ENCODE measurements at regions not wholly inside any gene's neighbourhood (a gene's known extent, or its start where the extent isn't known, plus 50 kb on each side); places are given as distances from the start of the nearest gene placed in this dataset.

GRCh38 chr3:56862352-56863062 lies 60.8 kb upstream of the ARHGEF3 start:
- no peak for DNase-seq

- DNase-seq = no peak
These were observed 59.8 kb upstream of the ARHGEF3 start for GRCh38 chr3:56861511-56861910.

DNA sequence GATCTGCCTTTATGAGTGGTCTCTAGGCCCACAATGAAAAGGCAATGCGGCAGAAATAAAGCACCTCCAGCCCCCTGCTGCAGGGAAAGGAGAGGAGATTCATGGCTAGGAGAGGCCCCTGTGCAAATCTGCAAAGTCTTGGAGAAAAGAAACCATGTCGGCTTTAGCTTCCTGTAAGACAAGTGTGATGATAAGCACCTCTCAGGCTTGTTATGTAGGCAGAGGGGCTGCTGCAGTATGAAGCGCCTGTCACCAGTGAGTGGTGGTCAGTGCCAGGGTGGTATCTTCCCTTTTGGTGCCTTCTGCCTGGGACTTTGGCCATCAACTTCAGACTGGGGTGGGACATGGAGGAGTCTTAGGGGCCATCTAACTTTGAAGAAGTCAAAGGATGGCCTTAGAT lies 59.2 kb upstream of the ARHGEF3 start:
- no peak for DNase-seq

- DNase-seq = no peak
These were observed 58.6 kb upstream of the ARHGEF3 start for GRCh38 chr3:56860351-56860750.

DNA sequence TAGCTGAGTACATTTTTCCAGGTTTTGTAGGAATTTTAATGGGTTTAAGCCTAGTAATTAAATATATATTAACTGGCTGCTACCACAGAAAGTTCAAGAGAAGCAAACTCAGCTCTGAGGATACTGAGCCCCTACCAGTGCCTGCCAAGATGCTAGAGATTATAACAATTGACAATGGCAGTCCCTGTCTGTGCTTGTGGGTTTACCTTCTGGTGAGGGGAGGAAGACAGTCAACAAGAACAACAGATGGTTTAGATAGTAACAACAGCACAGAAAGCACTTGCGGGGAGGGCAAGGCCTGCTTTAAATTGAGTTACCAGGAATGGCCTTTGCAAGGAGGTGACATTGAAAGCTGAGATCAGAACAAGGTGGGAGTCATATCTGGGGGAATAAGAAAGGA lies 56.6 kb upstream of the ARHGEF3 start:
- no peak for DNase-seq

DNA sequence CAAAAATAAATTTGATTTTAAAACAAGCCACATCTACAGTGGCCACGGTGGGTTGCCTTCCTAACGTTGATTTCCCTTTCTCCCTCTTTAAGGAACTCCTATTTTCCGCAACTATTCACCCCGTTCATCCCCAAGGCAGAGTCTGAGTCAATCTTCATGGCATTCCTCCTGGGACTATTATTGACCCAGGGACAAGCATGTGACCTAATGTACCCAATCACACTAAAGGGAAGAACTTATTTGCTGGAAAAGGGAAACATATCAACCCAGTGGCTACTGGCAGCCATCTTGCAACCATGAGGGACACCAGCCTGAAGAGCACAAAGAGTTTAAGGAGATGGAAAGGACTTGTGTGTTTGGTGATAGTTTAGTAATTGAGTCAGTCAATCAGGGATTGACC lies 55.4 kb upstream of the ARHGEF3 start:
- no peak for DNase-seq

GRCh38 chr3:56856752-56857151 lies 55.0 kb upstream of the ARHGEF3 start:
- DNase-seq = no peak

DNA sequence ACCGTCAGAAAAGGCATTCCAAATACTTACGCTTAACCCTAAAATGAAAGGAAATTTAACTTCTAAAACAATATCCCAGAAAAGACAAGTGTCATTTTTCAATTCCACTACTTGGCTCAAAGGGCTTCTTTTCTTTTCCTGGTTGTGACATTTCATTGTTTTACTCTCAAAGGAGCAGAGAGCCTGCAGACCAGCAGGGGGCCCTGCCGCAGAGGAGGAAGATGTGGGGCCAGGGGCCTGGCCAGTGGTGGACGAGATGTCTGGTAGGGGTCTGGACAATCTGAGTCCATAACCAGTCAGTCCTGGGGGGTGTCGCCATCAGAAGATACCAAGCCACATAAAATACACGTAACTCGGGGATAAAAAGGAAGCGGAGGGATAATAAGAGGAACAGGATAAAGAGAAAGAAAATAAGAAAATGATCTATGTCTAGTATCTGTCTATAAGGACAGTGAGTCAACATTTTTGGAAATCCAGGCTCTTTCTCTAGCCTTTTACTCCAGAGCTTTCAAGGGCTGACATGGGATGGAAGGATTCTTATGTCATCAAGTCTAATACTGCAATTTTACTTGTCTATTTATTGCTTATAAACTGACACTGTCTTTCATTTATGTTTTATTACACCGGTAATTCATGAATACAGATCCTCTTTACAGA lies 54.2 kb upstream of the ARHGEF3 start:
- DNase-seq = peak; percentile 28

- DNase-seq = no peak
These were observed 53.3 kb upstream of the ARHGEF3 start for GRCh38 chr3:56854856-56855611.

GRCh38 chr3:56851966-56852884 lies 50.5 kb upstream of the ARHGEF3 start:
- DNase-seq = no peak
